ENCODE measurements at regions not wholly inside any gene's neighbourhood (a gene's known extent, or its start where the extent isn't known, plus 50 kb on each side); places are given as distances from the start of the nearest gene placed in this dataset.

- no peak for TF ChIP-seq CTCF (IDR thresholded peaks at IDR 0.05; ENCODE audit: low read depth, low read length, missing input control)
- TF ChIP-seq, protein P1, sequence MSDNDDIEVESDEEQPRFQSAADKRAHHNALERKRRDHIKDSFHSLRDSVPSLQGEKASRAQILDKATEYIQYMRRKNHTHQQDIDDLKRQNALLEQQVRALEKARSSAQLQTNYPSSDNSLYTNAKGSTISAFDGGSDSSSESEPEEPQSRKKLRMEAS (IDR thresholded peaks at IDR 0.05): no peak
- no peak for TF ChIP-seq SP1 (IDR thresholded peaks at IDR 0.05)
- no peak for TF ChIP-seq EGR1 (IDR thresholded peaks at IDR 0.05; ENCODE audit: low read depth in 2 of 2)
- TF ChIP-seq ATF3 (IDR thresholded peaks at IDR 0.05): no peak
- TF ChIP-seq YY1 (IDR thresholded peaks at IDR 0.05): no peak
These were observed 220.7 kb upstream of the MIR17HG start for GRCh38 chr13:91126806-91127205.

Data from liver (tissue), 3 donors.